GM20000 (cell line): ENCODE measurements at regions not wholly inside any gene's neighbourhood (a gene's known extent, or its start where the extent isn't known, plus 50 kb on each side); places are given as distances from the start of the nearest gene placed in this dataset.
A peak's percentile ranks its signal among the peaks of the same experiment; 100 is the strongest.

ENCODE experiments used
- DNase-seq: peaks from one replicate; pipeline ENCODE4 v3.0.0; 2012; ENCODE audit warnings: low spot score
- TF ChIP-seq, protein P1 (sequence below): IDR thresholded peaks from 2 replicates; pipeline ENCODE4 v1.5.1; 2012; ENCODE audit warnings: mild to moderate bottlenecking, control low read depth; ENCODE audit errors: extremely low read depth, missing control alignments

DNA sequence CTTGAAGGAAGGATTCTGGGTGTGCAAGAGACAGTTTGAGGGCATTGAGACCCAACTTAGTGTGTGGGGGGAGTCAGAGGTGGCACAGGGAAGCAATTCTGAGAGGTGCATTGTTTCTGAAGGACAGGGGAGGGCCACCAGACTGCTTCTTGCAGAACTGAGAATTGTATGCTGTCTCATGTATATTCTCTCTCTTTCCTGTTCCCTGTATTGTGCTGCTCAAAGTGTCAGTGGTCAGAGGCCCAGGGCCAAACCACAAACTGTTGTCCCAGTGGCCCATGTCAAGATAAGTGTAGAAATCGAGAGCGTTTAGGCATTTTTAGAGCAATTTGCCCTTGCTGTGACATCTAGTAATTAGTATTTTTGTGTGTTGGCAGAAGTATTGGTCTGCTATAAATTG is 567.1 kb downstream of the EDEM1 start:
- TF ChIP-seq, protein P1, sequence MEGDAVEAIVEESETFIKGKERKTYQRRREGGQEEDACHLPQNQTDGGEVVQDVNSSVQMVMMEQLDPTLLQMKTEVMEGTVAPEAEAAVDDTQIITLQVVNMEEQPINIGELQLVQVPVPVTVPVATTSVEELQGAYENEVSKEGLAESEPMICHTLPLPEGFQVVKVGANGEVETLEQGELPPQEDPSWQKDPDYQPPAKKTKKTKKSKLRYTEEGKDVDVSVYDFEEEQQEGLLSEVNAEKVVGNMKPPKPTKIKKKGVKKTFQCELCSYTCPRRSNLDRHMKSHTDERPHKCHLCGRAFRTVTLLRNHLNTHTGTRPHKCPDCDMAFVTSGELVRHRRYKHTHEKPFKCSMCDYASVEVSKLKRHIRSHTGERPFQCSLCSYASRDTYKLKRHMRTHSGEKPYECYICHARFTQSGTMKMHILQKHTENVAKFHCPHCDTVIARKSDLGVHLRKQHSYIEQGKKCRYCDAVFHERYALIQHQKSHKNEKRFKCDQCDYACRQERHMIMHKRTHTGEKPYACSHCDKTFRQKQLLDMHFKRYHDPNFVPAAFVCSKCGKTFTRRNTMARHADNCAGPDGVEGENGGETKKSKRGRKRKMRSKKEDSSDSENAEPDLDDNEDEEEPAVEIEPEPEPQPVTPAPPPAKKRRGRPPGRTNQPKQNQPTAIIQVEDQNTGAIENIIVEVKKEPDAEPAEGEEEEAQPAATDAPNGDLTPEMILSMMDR = no peak
- peak; percentile 21 for DNase-seq

DNA sequence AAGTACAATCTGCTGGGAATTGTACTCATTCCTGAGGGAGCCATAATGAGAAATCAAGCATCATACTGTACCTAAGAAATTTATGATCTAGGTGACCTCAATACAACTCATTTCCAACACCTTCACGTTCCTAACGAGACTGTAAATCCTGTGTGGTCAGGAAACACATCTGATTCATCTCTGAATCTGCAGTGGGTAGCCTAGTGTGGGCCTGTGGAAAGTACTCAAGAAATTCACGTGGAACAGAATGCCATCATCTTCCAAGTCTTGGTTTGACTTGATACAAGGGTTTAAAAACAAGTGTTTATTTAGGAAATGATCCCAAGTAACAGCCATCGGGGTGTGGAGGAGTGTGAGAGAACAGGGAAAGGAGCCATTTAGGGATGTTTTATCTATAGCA is 568.9 kb downstream of the EDEM1 start:
- no peak for DNase-seq
- TF ChIP-seq, protein P1 = no peak

DNA sequence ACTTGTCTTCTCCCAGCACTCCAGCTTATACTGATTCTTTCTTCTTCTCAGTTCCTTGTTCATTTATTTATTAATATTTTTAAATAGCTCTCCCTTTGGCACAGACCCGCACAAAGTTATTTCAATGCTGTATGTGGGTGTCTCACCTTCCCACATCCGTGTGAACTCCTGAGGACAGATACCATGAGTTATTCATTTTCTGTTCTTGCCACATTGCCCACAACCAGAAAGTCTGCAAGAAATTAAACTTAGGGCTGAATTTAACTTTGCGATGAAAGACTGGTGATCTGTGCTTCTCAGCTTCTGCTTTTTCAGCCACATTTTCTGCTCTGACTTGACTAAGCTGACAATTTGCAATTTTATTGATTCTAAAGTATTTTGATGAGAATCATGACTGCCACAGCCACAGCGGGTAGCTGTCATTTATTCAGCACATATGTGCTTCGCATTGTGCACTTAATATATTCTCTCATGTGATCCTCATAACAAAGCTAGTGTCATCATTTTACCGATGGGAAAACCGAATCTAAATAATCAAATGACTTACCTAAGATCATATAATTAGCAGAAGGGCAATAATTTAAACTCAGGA is 569.8 kb downstream of the EDEM1 start:
- DNase-seq = no peak
- TF ChIP-seq, protein P1 = no peak

DNA sequence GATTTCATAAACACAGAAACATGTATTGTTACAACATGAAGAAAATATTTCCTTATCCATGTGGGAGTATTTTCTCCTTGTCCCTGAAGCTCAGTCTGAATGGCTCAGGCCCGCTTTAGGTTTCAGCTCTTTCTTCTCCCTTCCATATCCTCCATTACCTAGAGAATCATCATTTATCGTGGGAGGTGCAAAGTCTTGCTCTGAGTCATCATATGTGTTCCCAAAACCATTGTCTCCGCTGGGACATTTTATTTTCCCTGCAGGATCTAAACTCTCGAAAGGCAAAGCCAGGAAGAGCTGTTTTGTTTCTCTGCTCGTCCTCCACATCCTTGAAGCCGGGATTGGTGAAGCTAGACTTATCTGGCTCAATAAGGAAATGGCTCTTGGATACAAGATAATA is 571.2 kb downstream of the EDEM1 start:
- DNase-seq = no peak
- TF ChIP-seq, protein P1 = no peak

DNA sequence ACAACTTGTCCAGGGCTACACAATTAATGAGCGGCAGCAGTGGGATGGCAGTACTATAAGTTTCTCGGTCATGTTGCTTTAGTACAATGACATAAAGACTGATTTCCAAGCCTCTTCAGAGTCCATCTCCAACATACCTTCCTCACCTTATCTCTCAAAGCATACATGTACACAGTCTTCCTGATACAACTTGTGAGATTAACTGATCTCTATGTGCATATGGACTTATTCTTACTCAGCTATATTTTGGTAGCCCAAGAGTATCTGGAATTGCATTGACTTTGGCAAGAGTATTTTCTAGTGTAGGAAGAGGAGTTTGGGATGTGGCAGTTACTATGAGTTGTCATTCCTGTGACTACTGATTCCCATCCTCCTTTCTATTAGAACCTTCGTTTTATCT is 575.0 kb downstream of the EDEM1 start:
- TF ChIP-seq, protein P1 = no peak
- DNase-seq = no peak

DNA sequence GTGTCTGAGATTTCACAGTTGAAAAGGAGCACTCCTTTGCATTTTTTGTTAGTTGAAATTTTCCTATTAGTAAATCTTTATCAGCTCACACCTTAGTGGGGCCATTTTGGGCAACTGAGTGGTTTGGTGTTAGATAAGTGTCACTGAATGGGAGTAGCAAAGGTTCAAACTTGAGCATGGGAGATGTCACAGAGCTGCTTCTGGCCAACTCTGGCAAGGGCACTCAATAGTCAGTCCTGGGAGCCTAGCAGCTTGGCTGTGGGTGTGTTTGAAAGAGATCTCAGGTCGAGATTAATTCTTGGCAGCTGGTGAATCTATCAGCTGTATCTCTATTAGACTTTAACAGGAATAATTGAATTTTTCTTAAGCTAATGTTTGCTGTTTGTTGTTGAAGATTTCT is 579.3 kb downstream of the EDEM1 start:
- TF ChIP-seq, protein P1 = no peak
- no peak for DNase-seq

DNA sequence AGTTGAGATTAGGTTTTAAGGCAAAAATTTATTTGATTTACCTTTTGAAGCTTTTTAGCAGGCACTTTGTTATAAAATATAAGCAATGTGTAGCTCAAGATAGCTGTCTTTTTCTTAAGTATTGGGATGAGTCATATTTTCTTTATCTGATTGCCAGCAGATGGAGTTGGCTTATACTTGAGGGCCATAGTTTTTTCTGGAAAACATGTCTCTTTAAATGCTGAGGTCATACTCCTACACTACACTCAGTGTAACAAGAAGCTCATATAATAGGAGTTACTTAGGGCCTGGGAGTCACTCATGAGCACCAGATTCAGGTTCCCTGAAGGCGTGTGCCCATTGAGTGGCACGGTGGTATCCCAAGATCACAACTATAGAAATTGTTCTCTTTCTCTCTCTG is 579.8 kb downstream of the EDEM1 start:
- DNase-seq = no peak
- TF ChIP-seq, protein P1 = no peak
